Renal cortex interstitium (tissue), 11 donors: ENCODE measurements at regions not wholly inside any gene's neighbourhood (a gene's known extent, or its start where the extent isn't known, plus 50 kb on each side); places are given as distances from the start of the nearest gene placed in this dataset.
"Not testable (repeated sequence)": the region's sequence is repeated elsewhere in the genome, so short reads cannot be mapped to it uniquely, and the experiment has no call there.

Experiments
- DNase-seq, 11 donors: peaks; one replicate each; pipeline ENCODE4 v3.0.0-alpha.2; 2013; ENCODE audit warnings: low read depth in 9 of 11, low spot score in 4 of 11; ENCODE audit errors: extremely low read depth in 1 of 11

DNA sequence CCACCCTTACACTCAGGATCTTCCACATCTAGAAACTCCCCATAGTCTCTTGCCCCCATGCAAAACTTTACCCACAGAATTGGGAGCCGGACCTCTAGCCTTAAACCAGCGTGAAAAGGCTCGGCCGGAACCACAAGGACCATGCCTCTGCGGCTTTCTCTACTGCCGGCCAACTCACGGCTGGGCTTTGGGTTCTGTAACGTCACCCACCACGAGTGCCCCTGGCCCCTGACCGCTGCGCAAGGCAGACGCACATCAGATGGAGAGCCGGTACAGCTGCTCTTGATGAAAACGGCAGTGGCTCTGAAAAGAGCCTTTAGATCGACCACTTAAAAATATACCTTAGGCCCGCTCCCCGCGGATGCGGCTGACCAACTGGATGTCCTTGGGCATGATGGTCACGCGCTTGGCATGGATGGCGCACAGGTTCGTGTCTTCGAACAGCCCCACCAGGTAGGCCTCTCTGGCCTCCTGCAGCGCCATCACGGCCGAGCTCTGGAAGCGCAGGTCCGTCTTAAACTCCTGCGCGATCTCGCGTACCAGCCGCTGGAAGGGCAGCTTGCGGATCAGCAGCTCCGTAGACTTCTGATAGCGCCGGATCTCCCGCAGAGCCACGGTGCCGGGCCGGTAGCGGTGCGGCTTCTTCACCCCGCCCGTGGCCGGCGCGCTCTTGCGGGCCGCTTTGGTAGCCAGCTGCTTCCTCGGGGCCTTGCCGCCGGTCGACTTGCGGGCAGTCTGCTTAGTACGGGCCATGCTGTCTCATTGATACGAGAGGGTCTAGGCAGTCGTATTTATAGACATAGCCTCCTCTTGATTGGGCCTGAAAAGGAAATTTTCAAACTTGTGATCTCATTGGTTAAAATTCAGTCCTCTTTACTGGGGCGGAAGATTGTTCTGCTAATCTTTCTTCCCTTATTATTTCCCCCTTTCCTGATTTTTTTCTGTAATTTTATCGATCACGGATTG is 66.3 kb downstream of the FAM72C start:
- DNase-seq = peak in 10 of 11 donors; percentile 12 to 34 (median 24)

DNA sequence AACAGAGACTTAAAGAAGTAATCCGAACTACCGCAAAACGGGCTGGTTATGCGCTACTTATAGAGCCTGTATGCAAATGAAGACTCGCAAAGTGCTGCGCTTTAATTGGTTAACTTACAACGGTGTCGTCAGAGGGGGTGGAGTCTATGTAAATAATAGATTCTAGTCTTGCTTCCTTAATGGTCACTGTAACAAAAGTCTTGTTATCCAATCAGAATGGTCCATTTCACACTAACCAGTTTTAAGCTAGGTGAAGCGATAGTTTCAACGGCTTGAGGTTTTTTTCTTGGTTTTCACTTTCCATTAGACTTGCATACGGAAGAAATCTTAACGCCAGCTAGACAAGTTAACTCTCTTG is 67.2 kb downstream of the FAM72C start:
- not testable (repeated sequence) for DNase-seq

DNA sequence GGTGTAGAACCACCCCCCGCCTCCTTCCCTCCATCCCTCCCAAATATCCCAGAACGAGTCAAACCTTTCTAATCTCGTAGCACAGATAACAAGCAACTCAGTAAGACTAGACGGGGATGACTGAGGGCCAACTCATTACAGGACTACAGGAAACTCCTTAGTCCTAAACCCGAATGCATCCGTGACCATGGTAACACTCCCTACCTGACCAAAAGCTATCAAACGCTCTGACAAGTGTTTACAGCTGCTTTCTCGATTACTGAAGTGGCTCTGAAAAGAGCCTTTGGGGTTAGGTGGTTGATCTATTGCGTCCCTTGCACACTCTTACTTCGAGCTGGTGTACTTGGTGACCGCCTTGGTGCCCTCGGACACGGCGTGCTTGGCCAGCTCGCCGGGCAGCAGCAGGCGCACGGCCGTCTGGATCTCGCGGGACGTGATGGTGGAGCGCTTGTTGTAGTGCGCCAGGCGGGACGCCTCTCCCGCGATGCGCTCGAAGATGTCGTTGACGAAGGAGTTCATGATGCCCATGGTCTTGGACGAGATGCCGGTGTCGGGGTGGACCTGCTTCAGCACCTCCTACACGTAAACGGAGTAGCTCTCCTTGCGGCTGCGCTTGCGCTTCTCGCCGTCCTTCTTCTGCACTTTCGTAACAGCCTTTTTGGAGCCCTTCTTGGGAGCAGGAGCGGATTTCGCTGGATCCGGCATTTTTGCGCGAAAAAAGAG is 67.7 kb downstream of the FAM72C start:
- peak in 9 of 11 donors; percentile 11 to 27 (median 12) for DNase-seq

DNA sequence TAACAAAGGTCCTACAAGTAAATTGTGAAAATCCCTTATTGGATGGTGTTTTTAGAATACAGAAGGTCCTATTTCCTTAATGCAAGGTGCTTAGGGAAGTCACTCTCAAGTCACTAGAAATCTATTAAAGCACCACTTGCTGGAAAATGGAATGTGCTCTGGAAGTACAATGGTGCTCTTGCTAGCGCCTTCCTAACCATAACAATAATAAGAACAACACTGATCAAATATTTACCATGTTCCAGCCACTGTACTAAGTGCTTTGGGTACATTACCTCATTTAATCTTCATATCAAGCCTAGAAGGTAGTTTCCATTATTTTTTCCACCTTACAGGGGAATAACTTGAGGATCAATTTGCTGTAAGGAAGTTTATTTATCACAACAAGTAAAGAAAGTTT is 75.4 kb downstream of the FAM72C start:
- DNase-seq = not testable (repeated sequence)

DNA sequence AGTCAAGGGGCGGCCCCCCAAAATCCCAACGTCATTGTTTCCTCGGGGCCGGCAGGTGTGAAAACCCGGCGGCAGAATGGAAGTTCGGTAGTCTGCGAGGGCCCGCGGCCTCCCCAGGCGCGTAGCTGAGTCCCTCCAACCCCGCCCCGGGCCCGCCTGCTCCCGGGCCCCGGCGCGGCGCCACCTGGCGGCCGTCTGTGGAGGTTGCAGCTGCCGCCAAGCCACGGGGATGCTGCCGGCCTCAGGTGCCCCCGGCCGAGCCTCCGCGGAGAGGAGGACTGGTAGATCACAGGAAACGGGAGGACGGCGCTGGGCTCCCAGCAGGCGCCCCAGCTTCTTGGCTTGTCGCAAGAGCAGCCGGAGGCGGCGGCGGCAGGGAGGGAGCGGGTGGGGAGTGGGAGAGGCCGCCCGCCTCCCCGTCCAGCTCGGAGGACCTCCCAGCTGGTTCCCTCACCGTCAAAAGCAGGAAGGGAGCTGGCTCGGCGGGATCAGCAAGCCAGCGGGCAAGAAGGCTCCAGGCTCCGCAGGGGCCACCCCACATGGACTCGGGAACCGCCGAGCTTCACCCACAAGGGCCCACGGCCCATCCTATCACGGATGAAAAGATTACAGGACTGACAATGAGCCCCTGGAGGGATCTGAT is 86.7 kb downstream of the FAM72C start:
- DNase-seq = peak in 9 of 11 donors; percentile 10 to 48 (median 19)

DNA sequence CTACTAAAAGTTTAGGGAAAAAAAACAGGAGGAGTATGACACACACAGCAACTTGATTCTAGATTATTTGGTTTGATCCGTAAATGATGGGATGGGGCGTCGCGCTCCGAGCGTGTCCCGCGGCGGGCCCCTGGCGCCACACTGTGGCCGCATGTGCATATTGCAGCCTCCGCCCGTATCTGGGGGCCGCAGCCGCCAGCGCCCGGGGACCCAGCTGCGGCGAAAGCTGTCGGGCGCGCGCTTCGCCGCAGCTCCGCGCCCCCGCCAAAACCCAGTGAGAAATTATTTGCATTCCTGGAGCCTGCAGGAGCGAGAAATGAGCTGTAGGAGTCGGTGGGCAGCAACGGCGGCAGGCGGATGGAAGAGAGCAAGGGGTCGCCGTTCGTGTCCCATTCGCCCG is 87.3 kb downstream of the FAM72C start:
- DNase-seq = not testable (repeated sequence)

DNA sequence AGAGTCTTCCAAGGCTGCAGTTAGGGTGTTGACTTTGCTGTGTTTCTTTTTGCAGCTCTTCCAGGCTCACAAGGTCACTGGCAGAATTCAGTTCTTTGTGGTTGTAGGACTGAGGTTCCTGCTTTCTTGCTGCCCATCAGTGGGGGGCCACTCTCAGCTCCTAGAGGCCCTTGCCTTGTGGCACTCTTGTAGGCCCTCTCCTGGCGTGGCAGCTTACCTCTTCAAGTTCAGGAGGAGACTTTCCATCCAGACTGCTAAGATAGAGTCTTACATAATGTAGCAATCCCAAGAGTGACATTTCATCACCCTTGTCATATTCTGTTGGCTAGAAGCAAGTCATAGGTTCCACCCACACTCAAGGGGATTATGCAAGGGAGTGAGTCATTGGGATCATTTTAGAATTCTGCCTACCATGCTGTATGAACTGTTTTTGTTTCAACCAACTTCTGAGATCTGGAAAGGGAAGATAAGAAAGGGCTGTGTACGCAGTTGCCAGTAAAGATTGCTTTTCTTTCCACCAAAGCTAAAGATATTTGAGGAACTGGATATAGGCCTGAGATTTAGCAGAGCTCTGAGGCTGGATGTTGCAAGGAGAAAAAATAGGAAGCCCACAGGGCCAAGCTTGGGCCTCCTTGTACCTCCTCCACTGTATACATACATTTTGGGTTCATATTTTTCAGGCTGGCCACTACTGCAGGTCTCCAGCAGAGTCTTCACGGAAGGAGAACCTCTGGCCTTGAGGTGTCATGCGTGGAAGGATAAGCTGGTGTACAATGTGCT is 91.8 kb downstream of the FAM72C start:
- DNase-seq = not testable (repeated sequence)

DNA sequence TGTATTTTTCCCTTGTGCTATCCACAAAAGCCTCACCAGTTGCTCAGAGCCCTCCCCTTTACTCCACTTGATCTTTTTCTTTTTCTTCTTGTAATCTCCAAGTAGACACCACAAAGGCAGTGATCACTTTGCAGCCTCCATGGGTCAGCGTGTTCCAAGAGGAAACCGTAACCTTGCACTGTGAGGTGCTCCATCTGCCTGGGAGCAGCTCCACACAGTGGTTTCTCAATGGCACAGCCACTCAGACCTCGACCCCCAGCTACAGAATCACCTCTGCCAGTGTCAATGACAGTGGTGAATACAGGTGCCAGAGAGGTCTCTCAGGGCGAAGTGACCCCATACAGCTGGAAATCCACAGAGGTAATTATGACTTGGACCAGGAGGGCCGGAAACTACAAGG is 95.8 kb downstream of the FAM72C start:
- DNase-seq = not testable (repeated sequence)

DNA sequence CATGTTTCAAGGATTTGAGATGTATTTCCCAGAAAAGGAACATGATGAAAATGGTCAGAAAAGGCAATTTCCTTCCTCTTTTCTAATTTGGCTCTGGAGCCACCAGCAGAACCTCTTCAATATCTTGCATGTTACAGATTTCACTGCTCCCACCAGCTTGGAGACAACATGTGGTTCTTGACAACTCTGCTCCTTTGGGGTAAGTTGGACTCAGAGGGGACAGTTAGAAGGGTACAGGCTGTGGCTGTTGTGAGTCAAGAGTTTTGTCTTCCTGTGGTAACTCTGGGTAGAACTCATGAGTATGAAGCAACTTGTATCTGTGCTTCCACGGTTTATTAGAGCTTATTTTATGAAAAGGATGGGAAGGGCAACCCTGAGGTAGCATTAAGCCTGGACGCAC is 97.2 kb downstream of the FAM72C start:
- not testable (repeated sequence) for DNase-seq

DNA sequence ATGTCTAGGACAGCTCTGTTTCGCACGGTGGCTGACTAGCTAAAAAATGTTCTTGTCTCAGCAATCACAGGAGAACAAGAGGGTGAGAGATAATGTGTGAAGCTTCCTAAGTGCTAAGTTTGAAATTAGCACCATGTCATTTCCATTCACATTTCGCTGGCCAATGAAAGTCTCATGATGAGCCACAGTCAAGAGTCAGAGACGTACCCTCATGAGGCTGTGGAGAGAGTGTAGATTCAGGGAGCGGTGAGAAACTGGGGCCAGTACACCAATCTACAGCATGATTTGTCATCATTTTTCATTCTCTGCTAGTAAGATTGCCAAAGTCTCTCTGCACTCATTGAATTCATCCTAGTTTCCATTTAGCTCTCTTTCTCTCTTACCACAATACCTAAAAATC is 98.1 kb downstream of the FAM72C start:
- not testable (repeated sequence) for DNase-seq

DNA sequence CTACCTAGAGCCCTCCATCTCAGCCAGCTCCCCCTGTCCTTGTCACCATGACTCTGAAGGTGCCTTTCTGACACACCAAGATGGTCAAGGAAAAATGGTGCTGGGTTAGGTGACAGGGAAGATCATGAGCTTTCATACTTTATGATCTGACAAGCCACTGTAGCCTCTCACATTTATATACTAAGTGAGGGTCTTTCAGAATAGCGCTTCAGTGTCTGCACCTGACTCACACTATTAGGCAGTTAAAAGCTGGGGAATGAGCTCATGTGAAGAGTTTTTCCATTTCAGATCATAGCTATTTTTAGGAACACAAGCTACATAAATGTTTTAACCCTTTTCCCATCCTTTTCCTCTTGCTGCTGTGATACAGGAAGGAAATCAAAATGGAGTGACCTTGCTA is 101.4 kb downstream of the FAM72C start:
- DNase-seq = not testable (repeated sequence)

DNA sequence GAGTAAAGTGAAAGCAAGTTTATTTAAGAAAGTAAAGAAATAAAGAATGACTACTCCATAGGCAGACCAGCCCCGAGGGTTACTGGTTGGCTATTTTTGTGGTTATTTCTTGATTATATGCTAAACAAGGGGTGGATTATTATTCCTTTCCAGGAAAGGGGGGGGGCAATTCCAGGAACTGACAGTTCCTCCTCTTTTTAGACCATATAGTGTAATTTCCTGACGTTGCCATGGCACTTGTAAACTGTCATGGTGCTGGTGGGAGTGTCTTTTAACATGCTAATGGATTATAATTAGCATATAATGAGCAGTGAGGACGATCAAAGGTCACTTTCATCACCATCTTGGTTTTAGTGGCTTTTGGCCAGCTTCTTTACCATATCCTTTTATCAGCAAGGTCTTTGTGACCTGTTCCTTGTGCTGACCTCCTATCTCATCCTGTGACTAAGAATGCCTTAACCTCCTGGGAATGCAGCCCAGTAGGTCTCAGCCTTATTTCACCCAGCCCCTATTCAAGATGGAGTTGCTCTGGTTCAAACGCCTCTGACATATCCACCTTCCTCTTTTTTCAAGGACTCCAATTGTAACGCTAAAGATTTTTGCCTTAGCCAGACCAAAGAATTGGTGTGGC is 104.1 kb downstream of the FAM72C start:
- not testable (repeated sequence) for DNase-seq

DNA sequence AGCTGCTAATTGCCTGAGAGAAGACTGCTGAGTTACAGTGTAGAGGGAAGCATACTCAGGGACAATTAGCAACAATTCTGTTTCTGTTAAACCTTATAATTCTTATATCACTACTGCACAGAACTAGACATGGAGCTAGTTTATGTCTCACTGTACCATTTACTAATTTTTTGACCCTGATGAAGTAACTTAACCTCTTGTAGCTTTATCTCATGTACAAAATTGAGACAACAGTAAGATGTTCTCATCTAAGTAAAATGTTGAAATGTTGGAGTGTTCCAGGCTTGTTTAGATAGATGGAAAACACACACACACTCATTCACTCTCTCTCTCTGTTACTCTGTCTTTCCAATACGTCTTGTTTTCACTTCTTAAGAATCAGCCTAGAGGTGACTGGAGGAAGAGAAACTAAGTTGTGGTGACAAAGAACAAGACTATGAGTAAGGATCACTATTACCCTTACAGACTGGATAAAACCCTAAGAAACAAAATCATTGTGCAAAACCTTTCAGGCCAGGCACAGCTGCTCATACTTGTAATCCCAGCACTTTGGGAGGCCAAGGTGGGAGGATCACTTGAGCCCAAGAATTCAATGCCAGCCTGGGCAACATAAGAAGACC is 107.8 kb downstream of the FAM72C start:
- DNase-seq = not testable (repeated sequence)

DNA sequence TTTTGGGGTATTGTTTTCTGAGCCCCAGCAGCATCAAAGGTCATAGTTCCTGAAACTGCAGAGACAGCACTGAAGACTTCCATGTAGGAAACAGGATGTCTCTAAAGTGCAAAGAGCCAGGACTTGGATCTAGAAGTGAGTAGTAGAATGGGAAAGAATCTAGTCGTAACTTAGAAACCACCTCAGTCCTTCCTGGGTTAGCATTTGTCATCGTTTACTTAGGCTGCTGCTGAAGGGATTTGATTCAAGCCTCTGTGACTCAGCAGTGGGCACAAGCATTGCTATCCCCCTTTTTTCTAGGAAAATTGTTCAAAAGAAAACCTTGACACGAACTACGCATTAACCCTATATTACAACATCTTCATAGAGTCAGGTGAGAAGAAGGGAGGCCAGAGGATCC is 109.1 kb downstream of the FAM72C start:
- DNase-seq = not testable (repeated sequence)

DNA sequence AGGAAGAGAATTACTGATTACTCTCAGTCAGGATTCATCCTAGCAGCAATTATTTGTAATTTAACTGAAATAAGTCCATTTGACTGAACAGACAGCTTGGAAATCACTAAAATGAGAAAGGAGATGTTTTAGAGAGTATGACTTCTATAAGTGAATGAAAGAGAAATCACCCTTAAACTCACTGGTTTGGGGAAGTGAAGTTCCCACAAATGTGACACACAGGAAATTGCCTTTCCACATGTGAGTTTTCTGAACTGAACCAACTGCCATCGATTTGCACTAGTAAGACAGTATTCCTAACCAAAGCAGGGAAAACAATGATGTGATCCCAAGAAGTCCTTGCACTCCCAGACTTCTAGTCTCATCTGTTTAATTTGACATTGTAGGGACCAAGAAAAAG is 110.5 kb downstream of the FAM72C start:
- DNase-seq = not testable (repeated sequence)

DNA sequence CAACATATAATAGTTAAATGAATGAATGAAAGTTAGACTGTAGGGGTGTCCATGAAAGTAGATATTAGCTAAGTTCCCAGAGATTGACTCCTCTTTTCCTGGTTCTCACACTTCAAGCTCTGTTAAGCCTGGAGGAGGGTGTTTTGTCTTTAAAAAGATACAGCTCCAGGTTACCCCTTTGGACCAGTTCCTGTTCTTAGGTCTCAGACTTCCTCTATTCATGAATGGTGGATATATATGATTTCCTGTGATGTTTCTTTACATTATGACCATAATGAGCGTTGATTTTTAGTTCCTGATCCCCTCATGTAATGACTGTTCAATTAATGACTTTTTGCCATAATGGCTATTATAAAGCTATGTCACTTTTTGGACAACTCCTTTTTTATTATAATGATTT is 115.9 kb downstream of the FAM72C start:
- not testable (repeated sequence) for DNase-seq

DNA sequence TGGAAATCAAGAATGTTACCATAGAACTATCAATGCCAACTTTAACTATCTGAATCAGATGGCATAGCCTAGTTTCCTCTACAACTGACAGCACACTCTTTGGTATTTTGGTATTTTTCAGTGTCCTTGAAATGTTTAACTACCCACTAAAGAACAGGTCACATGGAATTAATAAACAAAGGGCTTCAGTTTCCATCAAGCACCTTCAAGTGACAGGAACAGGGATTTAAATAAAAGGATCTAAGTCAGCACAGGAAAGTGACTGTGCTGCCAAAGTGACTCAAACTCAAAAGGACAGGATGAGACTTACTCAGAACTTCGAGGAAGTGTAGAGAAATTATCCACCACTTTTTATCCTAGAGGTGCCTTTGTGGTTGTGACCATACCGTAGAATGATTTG is 117.7 kb downstream of the FAM72C start:
- DNase-seq = not testable (repeated sequence)

DNA sequence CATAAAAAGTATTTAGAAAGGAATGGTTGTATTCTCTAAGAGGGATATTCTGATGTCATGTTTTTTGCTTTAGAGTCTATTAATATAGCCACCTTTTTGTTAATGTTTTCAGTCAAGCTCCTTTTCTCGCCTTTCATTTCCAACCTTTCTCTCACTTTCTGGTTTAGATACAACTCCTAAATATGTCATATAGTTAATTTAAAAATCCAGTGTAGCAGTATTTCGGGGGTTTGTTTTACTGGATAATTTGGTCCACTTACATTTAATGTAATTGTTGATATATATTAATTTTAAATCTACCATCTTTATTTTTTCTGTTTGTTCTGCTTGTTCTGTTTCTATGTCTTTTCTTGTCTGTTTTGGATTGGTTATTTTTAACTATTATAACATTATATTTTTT is 121.1 kb downstream of the FAM72C start:
- not testable (repeated sequence) for DNase-seq
